ENCODE measurements at regions not wholly inside any gene's neighbourhood (a gene's known extent, or its start where the extent isn't known, plus 50 kb on each side); places are given as distances from the start of the nearest gene placed in this dataset.

DNA sequence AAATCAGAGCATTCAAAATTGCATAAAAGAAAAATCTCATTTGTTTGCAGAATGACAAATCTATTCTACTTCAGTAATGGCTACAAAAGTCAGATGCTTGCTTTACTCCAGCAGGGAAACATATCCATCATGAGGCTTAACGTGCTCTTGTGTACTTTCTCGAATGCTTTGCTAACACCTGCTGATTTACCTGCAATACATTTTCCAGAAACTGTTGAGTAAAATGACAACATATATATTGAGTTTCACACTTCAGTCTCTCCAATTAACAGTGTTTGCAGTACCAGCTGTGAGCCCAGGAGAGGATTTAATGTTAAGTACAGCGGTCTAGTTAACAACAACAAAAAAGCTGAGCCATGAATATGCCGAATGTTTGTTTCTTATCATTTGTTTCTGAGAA, 391.5 kb upstream of the SMC2 start:
- no peaks in the 10 kb centered on the region for H3K9me3 ChIP-seq (replicated peaks in 1 of 3)
- no peaks in the 10 kb centered on the region for H3K4me1 ChIP-seq (replicated peaks in 1 of 2)
- no peak overlapping the region for H3K4me3 ChIP-seq
- 26 to 56% (median 37%) methylated on average over 4 of the region's 4 CpGs for WGBS, 4 donors
- intact Hi-C loops (cut with DNase I), result no loop called here
- no peaks in the 10 kb centered on the region for H3K27me3 ChIP-seq
- no peaks in the 10 kb centered on the region for H3K36me3 ChIP-seq (replicated peaks in 1 of 2)
- TF ChIP-seq, protein P1, sequence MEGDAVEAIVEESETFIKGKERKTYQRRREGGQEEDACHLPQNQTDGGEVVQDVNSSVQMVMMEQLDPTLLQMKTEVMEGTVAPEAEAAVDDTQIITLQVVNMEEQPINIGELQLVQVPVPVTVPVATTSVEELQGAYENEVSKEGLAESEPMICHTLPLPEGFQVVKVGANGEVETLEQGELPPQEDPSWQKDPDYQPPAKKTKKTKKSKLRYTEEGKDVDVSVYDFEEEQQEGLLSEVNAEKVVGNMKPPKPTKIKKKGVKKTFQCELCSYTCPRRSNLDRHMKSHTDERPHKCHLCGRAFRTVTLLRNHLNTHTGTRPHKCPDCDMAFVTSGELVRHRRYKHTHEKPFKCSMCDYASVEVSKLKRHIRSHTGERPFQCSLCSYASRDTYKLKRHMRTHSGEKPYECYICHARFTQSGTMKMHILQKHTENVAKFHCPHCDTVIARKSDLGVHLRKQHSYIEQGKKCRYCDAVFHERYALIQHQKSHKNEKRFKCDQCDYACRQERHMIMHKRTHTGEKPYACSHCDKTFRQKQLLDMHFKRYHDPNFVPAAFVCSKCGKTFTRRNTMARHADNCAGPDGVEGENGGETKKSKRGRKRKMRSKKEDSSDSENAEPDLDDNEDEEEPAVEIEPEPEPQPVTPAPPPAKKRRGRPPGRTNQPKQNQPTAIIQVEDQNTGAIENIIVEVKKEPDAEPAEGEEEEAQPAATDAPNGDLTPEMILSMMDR (IDR thresholded peaks at IDR 0.05), result no peak
- TF ChIP-seq POLR2A (IDR thresholded peaks at IDR 0.05), result no peak
- no peak overlapping the region for H3K27ac ChIP-seq
- DNase-seq, result no peak

DNA sequence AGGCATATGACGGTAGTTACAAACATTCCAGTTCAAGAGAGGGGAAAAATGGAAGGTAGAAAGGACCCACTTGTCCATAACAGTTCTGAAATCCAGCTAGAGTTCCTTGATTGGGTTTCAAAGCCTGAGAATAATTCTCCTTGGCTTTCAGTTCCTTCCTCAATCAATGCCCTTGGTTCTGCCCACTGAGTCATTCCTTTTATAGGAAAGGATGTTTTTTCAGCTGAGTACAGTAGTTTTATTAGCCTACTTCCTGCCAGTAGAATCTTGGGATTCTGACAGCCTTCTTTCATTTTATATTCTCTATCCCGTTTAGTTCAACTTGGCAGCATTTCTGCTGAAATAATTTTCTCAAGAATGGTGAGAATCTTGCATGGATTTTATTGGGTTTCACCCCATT, 386.9 kb upstream of the SMC2 start:
- TF ChIP-seq, protein P1 (IDR thresholded peaks at IDR 0.05), result no peak
- no peak for TF ChIP-seq POLR2A (IDR thresholded peaks at IDR 0.05)
- Histone ChIP-seq H3K4me3 (no peak overlapping the region), H3K27ac (no peak overlapping the region), H3K9me3 (replicated peaks in 1 of 3) (no peaks in the 10 kb centered on the region), H3K36me3 (replicated peaks in 1 of 2) (no peaks in the 10 kb centered on the region), H3K4me1 (replicated peaks in 1 of 2) (no peaks in the 10 kb centered on the region), H3K27me3 (no peaks in the 10 kb centered on the region)
- WGBS, 4 donors, result 47 to 70% (median 61%) methylated on average over 2 of the region's 2 CpGs
- no peak for DNase-seq
- intact Hi-C loops (cut with DNase I), result no loop called here

DNA sequence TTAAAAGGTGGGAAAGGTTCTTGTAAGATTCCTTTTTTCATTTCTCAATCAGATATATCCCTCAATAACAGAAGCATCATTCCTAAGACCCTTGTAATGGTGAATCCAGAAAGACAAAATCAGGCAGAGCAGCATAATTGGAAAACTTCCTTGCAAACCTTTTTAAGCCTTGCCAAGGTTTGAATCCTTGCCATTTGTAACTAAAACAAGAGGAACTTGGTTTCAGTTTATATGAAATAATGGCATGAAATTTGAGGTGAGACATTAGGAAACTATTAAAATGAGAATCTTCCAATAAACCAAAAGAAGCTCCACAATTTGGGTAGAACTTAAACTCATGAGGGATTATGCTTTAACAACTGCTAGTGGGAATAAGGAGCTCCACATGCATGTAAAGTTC, 384.7 kb upstream of the SMC2 start:
- intact Hi-C loops (cut with DNase I), result no loop called here
- H3K27ac ChIP-seq, result no peak overlapping the region
- H3K27me3 ChIP-seq, result no peaks in the 10 kb centered on the region
- no peaks in the 10 kb centered on the region for H3K36me3 ChIP-seq (replicated peaks in 1 of 2)
- no peaks in the 10 kb centered on the region for H3K4me1 ChIP-seq (replicated peaks in 1 of 2)
- TF ChIP-seq POLR2A (IDR thresholded peaks at IDR 0.05), result no peak
- TF ChIP-seq, protein P1 (IDR thresholded peaks at IDR 0.05), result no peak
- no peaks in the 10 kb centered on the region for H3K9me3 ChIP-seq (replicated peaks in 1 of 3)
- H3K4me3 ChIP-seq, result no peak overlapping the region
- no peak for DNase-seq

DNA sequence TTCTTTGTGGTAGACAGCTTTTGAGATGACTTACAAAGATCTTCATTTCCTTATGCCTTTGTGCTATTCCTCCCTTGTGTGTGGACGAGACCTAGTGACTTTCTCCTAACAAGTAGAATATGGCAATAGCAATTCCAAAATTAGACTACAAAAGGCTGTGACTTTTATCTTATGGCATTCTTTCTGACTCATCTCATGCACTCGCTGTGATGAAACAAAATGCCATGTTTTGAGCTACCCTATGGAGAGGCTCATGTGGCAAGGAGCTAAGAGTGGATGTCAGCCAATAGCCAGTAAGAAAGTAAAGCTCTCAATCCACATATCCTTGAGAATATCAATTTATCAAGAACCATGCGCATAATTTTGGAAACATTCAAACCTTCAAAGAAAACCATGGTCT, 380.5 kb upstream of the SMC2 start:
- no peak for DNase-seq
- no peak overlapping the region for H3K4me3 ChIP-seq
- TF ChIP-seq, protein P1 (IDR thresholded peaks at IDR 0.05), result no peak
- no peak for TF ChIP-seq POLR2A (IDR thresholded peaks at IDR 0.05)
- no peaks in the 10 kb centered on the region for H3K36me3 ChIP-seq (replicated peaks in 1 of 2)
- no peaks in the 10 kb centered on the region for H3K27me3 ChIP-seq
- H3K9me3 ChIP-seq (replicated peaks in 1 of 3), result no peaks in the 10 kb centered on the region
- H3K27ac ChIP-seq, result no peak overlapping the region
- 67 to 74% (median 72%) methylated on average over 3 of the region's 3 CpGs for WGBS, 4 donors
- H3K4me1 ChIP-seq (replicated peaks in 1 of 2), result no peaks in the 10 kb centered on the region
- intact Hi-C loops (cut with DNase I), result no loop called here

Measured in adrenal gland (tissue), 9 donors.